DND-41 (cell line): ENCODE measurements at regions not wholly inside any gene's neighbourhood (a gene's known extent, or its start where the extent isn't known, plus 50 kb on each side); places are given as distances from the start of the nearest gene placed in this dataset.

ENCODE experiments used
- ATAC-seq: fragments of 200-7000 bp; cut with Tn5 transposase; 3 replicates; pipeline ENCODE4 v1.9.1; 2021; ENCODE audit warnings: low read depth; ENCODE audit not compliant: insufficient read depth
- DNase-seq: peaks from one replicate; pipeline ENCODE4 v3.0.0-alpha.2; 2020
- H2AFZ ChIP-seq: 2 replicates; pipeline ENCODE4 v1.6.0; 2012; ENCODE audit warnings: low read depth, low read length
- H3K27ac ChIP-seq: 2 replicates; pipeline ENCODE4 v1.5.1; 2012; ENCODE audit warnings: low read length, inconsistent platforms
- H3K27me3 ChIP-seq: fragments of 200-600 bp; sonication (generic); 2 replicates; pipeline ENCODE4 v1.6.0; 2012; ENCODE audit warnings: low read length, mild to moderate bottlenecking, inconsistent platforms; ENCODE audit not compliant: insufficient read depth, poor library complexity
- H3K36me3 ChIP-seq: 2 replicates; pipeline ENCODE4 v1.5.1; 2012; ENCODE audit warnings: low read length, inconsistent platforms; ENCODE audit not compliant: insufficient read depth
- H3K4me1 ChIP-seq: 2 replicates; pipeline ENCODE4 v1.5.1; 2012; ENCODE audit warnings: mild to moderate bottlenecking, low read length; ENCODE audit not compliant: insufficient read depth
- H3K4me2 ChIP-seq: 2 replicates; pipeline ENCODE4 v1.6.0; 2012; ENCODE audit warnings: mild to moderate bottlenecking, moderate library complexity, low read length, inconsistent platforms; ENCODE audit not compliant: insufficient read depth
- H3K4me3 ChIP-seq, 2 experiments: fragments of 200-600 bp in 1 of 2; shearing (Covaris generic) in 1 of 2; 2 replicates each; pipeline ENCODE4 v1.5.1; 2012 to 2016; ENCODE audit warnings: inconsistent platforms in 2 of 2, low read length in 2 of 2, mild to moderate bottlenecking in 2 of 2, low read depth in 1 of 2, moderate library complexity in 1 of 2
- H3K79me2 ChIP-seq: 2 replicates; pipeline ENCODE4 v1.6.0; 2012; ENCODE audit warnings: low read length, inconsistent platforms; ENCODE audit not compliant: insufficient read depth
- H3K9ac ChIP-seq: 2 replicates; pipeline ENCODE4 v1.6.0; 2012; ENCODE audit warnings: low read depth, mild to moderate bottlenecking, inconsistent platforms, low read length, moderate library complexity
- H3K9me3 ChIP-seq: 2 replicates; pipeline ENCODE4 v1.5.1; 2012; ENCODE audit warnings: low read length, moderate library complexity, mild to moderate bottlenecking, inconsistent platforms; ENCODE audit not compliant: insufficient read depth, severe bottlenecking
- H4K20me1 ChIP-seq: 2 replicates; pipeline ENCODE4 v1.6.0; 2012; ENCODE audit warnings: low read length; ENCODE audit not compliant: insufficient read depth
- CTCF ChIP-seq: IDR thresholded peaks from 2 replicates; pipeline ENCODE4 v1.5.1; 2012; ENCODE audit warnings: borderline replicate concordance, low read length, moderate library complexity, mild to moderate bottlenecking; ENCODE audit not compliant: poor library complexity, severe bottlenecking; ENCODE audit errors: extremely low read depth
- EZH2 ChIP-seq: IDR thresholded peaks from 3 replicates; pipeline ENCODE4 v1.6.1; 2012; ENCODE audit warnings: borderline replicate concordance, low read depth, mild to moderate bottlenecking, moderate library complexity, low read length, inconsistent platforms; ENCODE audit not compliant: severe bottlenecking

- no peak overlapping the region for H3K4me2 ChIP-seq
- H3K4me3 ChIP-seq = no peak overlapping the region
- DNase-seq = no peak
- no peak for ATAC-seq
- no peak for TF ChIP-seq CTCF
- H3K36me3 ChIP-seq = no peaks in the 10 kb centered on the region
- peaks cover 37% of the 10 kb centered on the region for H3K27me3 ChIP-seq
- no peaks in the 10 kb centered on the region for H3K4me1 ChIP-seq
- H4K20me1 ChIP-seq = no peaks in the 10 kb centered on the region
- H2AFZ ChIP-seq = no peak overlapping the region
- no peaks in the 10 kb centered on the region for H3K79me2 ChIP-seq
- no peak overlapping the region for H3K9ac ChIP-seq
- H3K27ac ChIP-seq = no peak overlapping the region
- no peaks in the 10 kb centered on the region for H3K9me3 ChIP-seq
Observed at GRCh38 chr20:34177052-34177451, 64.2 kb upstream of the ASIP start.

- no peak for ATAC-seq
Observed at GRCh38 chr20:34179637-34180360, 61.4 kb upstream of the ASIP start.

GRCh38 chr20:34180460-34181120 lies 60.6 kb upstream of the ASIP start:
- Histone ChIP-seq H3K36me3 (no peaks in the 10 kb centered on the region), H4K20me1 (no peaks in the 10 kb centered on the region), H3K9me3 (no peaks in the 10 kb centered on the region), H3K27ac (no peak overlapping the region), H3K79me2 (no peaks in the 10 kb centered on the region), H3K4me1 (no peaks in the 10 kb centered on the region), H3K4me2 (no peak overlapping the region), H3K4me3 (no peak overlapping the region), H2AFZ (no peak overlapping the region), H3K9ac (no peak overlapping the region), H3K27me3 (peaks cover 18% of the 10 kb centered on the region)
- ATAC-seq (no peak), DNase-seq (no peak)
- TF ChIP-seq EZH2 (no peak), CTCF (no peak)

More at GRCh38 chr20:34179637-34180360, 61.4 kb upstream of the ASIP start:
- Histone ChIP-seq H3K9me3 (no peaks in the 10 kb centered on the region), H3K36me3 (no peaks in the 10 kb centered on the region), H3K4me3 (no peak overlapping the region), H2AFZ (no peak overlapping the region), H4K20me1 (no peaks in the 10 kb centered on the region), H3K4me1 (no peaks in the 10 kb centered on the region), H3K79me2 (no peaks in the 10 kb centered on the region), H3K27me3 (peaks cover 26% of the 10 kb centered on the region), H3K9ac (no peak overlapping the region), H3K27ac (no peak overlapping the region), H3K4me2 (no peak overlapping the region)
- TF ChIP-seq CTCF (no peak), EZH2 (no peak)
- no peak for DNase-seq
